GM06990 (cell line): ENCODE measurements at regions not wholly inside any gene's neighbourhood (a gene's known extent, or its start where the extent isn't known, plus 50 kb on each side); places are given as distances from the start of the nearest gene placed in this dataset.

ENCODE experiments used
- DNase-seq: peaks from one replicate; pipeline ENCODE4 v3.0.0-alpha.2; 2011; ENCODE audit not compliant: insufficient read length; ENCODE audit errors: extremely low read depth
- H3K27me3 ChIP-seq: replicated peaks from 2 replicates; pipeline ENCODE4 v1.6.0; 2011; ENCODE audit warnings: low read length; ENCODE audit not compliant: control insufficient read depth, insufficient read depth
- H3K36me3 ChIP-seq: 2 replicates; pipeline ENCODE4 v1.5.1; 2011; ENCODE audit warnings: low read length; ENCODE audit not compliant: control insufficient read depth, insufficient read depth
- H3K4me3 ChIP-seq: replicated peaks from 2 replicates; pipeline ENCODE4 v1.5.1; 2011; ENCODE audit warnings: low read depth, mild to moderate bottlenecking, control low read depth, low read length
- TF ChIP-seq, protein P1 (sequence below): IDR thresholded peaks from 2 replicates; pipeline ENCODE4 v1.5.1; 2011; ENCODE audit warnings: low read length, control low read depth, mild to moderate bottlenecking, inconsistent platforms; ENCODE audit not compliant: insufficient read depth, poor library complexity, severe bottlenecking

DNA sequence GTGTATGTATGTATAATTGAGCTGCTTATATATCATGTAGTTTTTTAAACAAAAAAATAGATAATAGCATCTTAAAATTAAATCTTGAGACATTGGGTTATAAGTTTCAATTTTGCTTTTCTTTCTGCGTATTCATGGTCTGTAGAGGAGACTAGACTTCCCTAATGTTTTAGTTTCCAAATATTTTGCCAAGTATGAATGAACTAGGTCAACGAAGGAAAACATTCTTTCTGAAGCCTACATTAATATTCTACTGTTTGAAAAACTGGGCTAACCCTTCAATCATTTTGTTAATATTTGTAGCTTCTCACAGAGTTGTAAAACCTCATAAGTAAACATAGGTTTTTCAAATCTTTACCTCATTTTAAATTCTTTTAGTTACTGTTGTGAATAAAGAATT, 592.7 kb downstream of the USP25 start:
- TF ChIP-seq, protein P1, sequence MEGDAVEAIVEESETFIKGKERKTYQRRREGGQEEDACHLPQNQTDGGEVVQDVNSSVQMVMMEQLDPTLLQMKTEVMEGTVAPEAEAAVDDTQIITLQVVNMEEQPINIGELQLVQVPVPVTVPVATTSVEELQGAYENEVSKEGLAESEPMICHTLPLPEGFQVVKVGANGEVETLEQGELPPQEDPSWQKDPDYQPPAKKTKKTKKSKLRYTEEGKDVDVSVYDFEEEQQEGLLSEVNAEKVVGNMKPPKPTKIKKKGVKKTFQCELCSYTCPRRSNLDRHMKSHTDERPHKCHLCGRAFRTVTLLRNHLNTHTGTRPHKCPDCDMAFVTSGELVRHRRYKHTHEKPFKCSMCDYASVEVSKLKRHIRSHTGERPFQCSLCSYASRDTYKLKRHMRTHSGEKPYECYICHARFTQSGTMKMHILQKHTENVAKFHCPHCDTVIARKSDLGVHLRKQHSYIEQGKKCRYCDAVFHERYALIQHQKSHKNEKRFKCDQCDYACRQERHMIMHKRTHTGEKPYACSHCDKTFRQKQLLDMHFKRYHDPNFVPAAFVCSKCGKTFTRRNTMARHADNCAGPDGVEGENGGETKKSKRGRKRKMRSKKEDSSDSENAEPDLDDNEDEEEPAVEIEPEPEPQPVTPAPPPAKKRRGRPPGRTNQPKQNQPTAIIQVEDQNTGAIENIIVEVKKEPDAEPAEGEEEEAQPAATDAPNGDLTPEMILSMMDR = no peak
- DNase-seq = no peak
- Histone ChIP-seq H3K27me3 (no peaks in the 10 kb centered on the region), H3K4me3 (no peak overlapping the region), H3K36me3 (no peaks in the 10 kb centered on the region)

DNA sequence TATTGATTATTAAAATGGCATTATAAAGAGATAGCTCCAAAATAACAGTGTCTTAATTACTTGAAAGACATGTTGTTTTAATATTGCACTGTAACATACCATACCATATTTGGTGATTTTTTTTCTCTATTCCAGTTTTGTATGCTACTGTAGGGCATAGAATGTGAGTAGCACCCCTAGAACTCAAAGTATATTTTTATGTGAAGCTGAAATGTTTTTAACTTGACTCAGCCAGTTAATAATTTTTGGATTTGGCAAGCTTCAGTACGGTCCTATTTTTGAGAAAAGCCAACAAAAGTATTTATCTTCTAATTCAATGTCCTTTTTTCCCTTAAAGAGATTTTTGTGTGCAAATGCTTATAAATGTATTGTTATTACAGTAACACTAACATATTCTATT, 593.8 kb downstream of the USP25 start:
- Histone ChIP-seq H3K36me3 (no peaks in the 10 kb centered on the region), H3K4me3 (no peak overlapping the region), H3K27me3 (no peaks in the 10 kb centered on the region)
- TF ChIP-seq, protein P1 = no peak
- no peak for DNase-seq

DNA sequence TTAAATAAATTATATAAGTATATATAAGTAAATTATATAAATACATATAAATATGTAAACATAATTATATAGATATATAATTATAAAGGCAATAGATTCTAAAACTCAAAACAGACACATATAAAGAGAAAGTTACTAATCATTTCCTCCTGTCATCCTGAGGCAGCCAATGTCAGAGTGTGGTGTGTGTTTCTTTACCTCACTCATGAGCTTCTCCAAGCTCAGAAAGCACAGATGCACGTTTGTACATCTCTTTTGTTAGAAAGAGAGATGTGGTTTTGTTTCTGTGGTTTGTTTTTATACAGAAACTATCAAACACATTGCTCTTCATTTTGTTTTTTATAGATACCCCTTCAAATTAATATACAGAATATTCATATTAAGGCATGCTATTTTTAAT, 594.8 kb downstream of the USP25 start:
- Histone ChIP-seq H3K27me3 (no peaks in the 10 kb centered on the region), H3K36me3 (no peaks in the 10 kb centered on the region), H3K4me3 (no peak overlapping the region)
- no peak for DNase-seq
- TF ChIP-seq, protein P1 = no peak

DNA sequence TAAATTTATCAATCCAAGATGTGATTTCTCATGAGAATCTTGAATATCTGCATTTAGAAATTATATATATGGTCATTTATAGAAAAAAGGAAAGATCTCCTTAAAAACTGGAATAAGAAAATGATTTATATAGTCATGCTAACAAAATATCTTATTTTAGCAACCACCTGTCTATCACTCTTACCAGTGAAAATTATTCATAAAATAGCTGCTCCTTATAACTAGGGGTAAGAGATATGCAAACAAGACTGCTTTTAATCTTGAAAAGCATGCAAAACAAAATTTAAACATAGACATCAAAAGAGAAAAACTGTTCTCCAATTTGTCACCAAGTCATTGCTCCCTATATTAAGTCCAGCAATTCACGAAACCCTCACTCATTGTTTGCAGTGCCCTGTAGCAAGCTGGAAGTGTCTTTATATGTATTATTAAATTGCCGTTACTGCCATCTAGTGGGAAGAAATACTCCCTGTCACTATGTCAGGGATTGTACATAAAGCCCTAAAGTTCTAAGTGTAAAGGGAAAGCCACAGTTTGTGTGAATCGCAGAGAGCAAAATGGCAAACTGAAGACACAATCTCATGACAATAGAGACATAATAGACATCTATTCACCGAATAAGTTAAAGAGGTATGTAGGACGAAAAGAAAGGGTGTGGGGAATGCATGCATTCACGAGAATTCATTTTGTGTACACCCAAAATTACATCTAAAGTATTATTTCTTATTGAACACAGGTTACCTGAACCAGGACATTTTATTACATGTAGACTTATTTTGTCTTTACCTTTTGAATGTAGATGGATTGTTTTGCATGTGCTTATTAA, 600.5 kb downstream of the USP25 start:
- H3K4me3 ChIP-seq = no peak overlapping the region
- no peak for DNase-seq
- H3K36me3 ChIP-seq = no peaks in the 10 kb centered on the region
- H3K27me3 ChIP-seq = no peaks in the 10 kb centered on the region
- TF ChIP-seq, protein P1 = peak; percentile 54

GRCh38 chr21:16330908-16331268, 601.1 kb downstream of the USP25 start:
- no peak overlapping the region for H3K4me3 ChIP-seq
- TF ChIP-seq, protein P1 = no peak
- H3K36me3 ChIP-seq = no peaks in the 10 kb centered on the region
- no peak for DNase-seq
- no peaks in the 10 kb centered on the region for H3K27me3 ChIP-seq
